ENCODE measurements at regions not wholly inside any gene's neighbourhood (a gene's known extent, or its start where the extent isn't known, plus 50 kb on each side); places are given as distances from the start of the nearest gene placed in this dataset.

DNA sequence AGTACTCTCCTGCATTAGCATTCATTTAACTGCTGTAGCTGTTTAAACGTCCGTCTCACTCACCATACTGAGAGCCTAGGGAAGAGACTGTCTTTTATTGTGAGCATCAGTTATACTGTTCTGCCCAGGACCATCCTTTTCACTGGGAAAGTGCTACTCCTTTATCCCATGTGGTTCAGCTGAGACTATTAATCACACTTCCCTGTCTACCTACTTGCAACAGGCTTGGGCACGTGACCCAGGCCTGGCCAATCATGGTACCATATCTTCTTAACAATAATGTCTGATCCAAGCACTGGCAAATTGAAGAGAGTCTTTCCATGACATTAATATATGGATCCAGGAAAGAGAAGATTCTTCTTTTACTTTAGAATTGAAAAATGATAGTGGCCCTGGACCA, 108.1 kb downstream of the TM2D1 start:
- no peak for TF ChIP-seq SMC3 (conservative IDR thresholded peaks at IDR 0.05; ENCODE audit: poor library complexity)
- TF ChIP-seq, protein P1, sequence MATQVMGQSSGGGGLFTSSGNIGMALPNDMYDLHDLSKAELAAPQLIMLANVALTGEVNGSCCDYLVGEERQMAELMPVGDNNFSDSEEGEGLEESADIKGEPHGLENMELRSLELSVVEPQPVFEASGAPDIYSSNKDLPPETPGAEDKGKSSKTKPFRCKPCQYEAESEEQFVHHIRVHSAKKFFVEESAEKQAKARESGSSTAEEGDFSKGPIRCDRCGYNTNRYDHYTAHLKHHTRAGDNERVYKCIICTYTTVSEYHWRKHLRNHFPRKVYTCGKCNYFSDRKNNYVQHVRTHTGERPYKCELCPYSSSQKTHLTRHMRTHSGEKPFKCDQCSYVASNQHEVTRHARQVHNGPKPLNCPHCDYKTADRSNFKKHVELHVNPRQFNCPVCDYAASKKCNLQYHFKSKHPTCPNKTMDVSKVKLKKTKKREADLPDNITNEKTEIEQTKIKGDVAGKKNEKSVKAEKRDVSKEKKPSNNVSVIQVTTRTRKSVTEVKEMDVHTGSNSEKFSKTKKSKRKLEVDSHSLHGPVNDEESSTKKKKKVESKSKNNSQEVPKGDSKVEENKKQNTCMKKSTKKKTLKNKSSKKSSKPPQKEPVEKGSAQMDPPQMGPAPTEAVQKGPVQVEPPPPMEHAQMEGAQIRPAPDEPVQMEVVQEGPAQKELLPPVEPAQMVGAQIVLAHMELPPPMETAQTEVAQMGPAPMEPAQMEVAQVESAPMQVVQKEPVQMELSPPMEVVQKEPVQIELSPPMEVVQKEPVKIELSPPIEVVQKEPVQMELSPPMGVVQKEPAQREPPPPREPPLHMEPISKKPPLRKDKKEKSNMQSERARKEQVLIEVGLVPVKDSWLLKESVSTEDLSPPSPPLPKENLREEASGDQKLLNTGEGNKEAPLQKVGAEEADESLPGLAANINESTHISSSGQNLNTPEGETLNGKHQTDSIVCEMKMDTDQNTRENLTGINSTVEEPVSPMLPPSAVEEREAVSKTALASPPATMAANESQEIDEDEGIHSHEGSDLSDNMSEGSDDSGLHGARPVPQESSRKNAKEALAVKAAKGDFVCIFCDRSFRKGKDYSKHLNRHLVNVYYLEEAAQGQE (IDR thresholded peaks at IDR 0.05; ENCODE audit: borderline replicate concordance) = no peak
- TF ChIP-seq RAD21 (conservative IDR thresholded peaks at IDR 0.05) = no peak
- TF ChIP-seq EZH2 (IDR thresholded peaks at IDR 0.05; ENCODE audit: borderline replicate concordance, insufficient read depth, low read length, poor library complexity, severe bottlenecking) = no peak
- TF ChIP-seq TAF1 (IDR thresholded peaks at IDR 0.05; ENCODE audit: low read depth) = no peak
- no peak for TF ChIP-seq MXI1 (conservative IDR thresholded peaks at IDR 0.05; ENCODE audit: poor library complexity, severe bottlenecking)
- no peak for TF ChIP-seq EP300 (conservative IDR thresholded peaks at IDR 0.05; ENCODE audit: poor library complexity, severe bottlenecking)
- TF ChIP-seq POLR2AphosphoS5 (IDR thresholded peaks at IDR 0.05) = no peak
- TF ChIP-seq, protein P2, sequence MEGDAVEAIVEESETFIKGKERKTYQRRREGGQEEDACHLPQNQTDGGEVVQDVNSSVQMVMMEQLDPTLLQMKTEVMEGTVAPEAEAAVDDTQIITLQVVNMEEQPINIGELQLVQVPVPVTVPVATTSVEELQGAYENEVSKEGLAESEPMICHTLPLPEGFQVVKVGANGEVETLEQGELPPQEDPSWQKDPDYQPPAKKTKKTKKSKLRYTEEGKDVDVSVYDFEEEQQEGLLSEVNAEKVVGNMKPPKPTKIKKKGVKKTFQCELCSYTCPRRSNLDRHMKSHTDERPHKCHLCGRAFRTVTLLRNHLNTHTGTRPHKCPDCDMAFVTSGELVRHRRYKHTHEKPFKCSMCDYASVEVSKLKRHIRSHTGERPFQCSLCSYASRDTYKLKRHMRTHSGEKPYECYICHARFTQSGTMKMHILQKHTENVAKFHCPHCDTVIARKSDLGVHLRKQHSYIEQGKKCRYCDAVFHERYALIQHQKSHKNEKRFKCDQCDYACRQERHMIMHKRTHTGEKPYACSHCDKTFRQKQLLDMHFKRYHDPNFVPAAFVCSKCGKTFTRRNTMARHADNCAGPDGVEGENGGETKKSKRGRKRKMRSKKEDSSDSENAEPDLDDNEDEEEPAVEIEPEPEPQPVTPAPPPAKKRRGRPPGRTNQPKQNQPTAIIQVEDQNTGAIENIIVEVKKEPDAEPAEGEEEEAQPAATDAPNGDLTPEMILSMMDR (IDR thresholded peaks at IDR 0.05; ENCODE audit: poor library complexity, severe bottlenecking) = no peak
- H3F3A ChIP-seq (ENCODE audit: insufficient read depth, low read length, poor library complexity, severe bottlenecking) = no peaks in the 10 kb centered on the region
- no peaks in the 10 kb centered on the region for H3K79me2 ChIP-seq (replicated peaks; ENCODE audit: insufficient read depth, low read length)
- no peak overlapping the region for H3K9ac ChIP-seq (ENCODE audit: low read length)
- no peak overlapping the region for H3K27ac ChIP-seq (ENCODE audit: low read length)
- no peaks in the 10 kb centered on the region for H3K36me3 ChIP-seq (ENCODE audit: insufficient read depth, low read length)
- no peak overlapping the region for H3K4me2 ChIP-seq (ENCODE audit: low read length)
- H3K4me3 ChIP-seq (ENCODE audit: low read length) = no peak overlapping the region
- no peak overlapping the region for H2AFZ ChIP-seq (ENCODE audit: low read depth, low read length)
- H3K9me2 ChIP-seq (ENCODE audit: insufficient read depth, low read length) = no peaks in the 10 kb centered on the region
- H3K9me3 ChIP-seq (ENCODE audit: low read length) = no peaks in the 10 kb centered on the region
- no peaks in the 10 kb centered on the region for H3K27me3 ChIP-seq (ENCODE audit: insufficient read depth, low read depth, low read length)
- no peaks in the 10 kb centered on the region for H4K20me1 ChIP-seq (ENCODE audit: insufficient read depth)

DNA sequence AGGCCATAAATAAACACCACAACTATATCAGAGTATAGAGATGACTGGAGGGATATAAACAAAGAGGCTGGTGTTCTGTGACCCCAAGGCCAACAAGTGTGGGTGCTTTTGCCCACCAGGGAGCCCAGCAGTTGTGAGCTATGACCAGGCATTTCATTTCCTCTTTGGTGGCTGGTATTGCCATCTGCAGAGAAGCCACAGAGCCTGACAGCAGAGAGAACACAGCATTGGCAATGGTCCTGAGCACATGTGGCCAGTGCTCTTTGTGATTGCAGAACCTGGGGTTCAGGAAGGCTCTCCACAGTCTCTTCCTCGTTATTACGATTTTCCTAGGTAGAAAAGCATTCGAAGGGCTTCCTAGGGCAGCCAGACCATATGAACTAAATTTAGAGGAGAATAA, 112.3 kb downstream of the TM2D1 start:
- no peaks in the 10 kb centered on the region for H3K27me3 ChIP-seq (ENCODE audit: insufficient read depth, low read depth, low read length)
- no peaks in the 10 kb centered on the region for H3K79me2 ChIP-seq (replicated peaks; ENCODE audit: insufficient read depth, low read length)
- H3K9me3 ChIP-seq (ENCODE audit: low read length) = no peaks in the 10 kb centered on the region
- TF ChIP-seq RAD21 (conservative IDR thresholded peaks at IDR 0.05) = no peak
- H3K27ac ChIP-seq (ENCODE audit: low read length) = no peak overlapping the region
- H3K4me3 ChIP-seq (ENCODE audit: low read length) = no peak overlapping the region
- H4K20me1 ChIP-seq (ENCODE audit: insufficient read depth) = no peaks in the 10 kb centered on the region
- no peaks in the 10 kb centered on the region for H3K9me2 ChIP-seq (ENCODE audit: insufficient read depth, low read length)
- no peak overlapping the region for H2AFZ ChIP-seq (ENCODE audit: low read depth, low read length)
- no peaks in the 10 kb centered on the region for H3K36me3 ChIP-seq (ENCODE audit: insufficient read depth, low read length)
- no peaks in the 10 kb centered on the region for H3F3A ChIP-seq (ENCODE audit: insufficient read depth, low read length, poor library complexity, severe bottlenecking)
- no peak overlapping the region for H3K9ac ChIP-seq (ENCODE audit: low read length)
- H3K4me2 ChIP-seq (ENCODE audit: low read length) = no peak overlapping the region

DNA sequence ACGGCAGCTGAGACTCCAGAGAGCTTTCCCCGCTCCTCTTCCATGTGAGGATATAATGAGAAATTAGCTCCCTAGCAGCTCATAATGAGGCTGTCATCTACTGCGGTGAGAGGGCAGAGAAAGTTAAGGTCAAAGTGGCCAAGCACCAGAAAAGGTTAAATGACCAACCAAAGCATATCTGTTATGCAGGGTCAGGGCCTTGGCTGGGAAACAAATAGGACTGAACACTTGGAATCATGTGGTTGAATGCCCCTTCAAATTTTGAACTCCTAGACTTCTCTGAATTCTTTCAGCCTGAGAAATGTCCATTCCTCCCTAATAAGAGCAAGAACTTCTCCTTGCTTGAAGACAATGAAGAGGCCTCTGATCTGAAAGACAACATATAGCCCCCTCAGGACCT, 115.9 kb downstream of the TM2D1 start:
- Histone ChIP-seq H3F3A (ENCODE audit: insufficient read depth, low read length, poor library complexity, severe bottlenecking) (no peaks in the 10 kb centered on the region), H3K79me2 (replicated peaks; ENCODE audit: insufficient read depth, low read length) (no peaks in the 10 kb centered on the region), H3K27ac (ENCODE audit: low read length) (no peak overlapping the region), H4K20me1 (ENCODE audit: insufficient read depth) (no peaks in the 10 kb centered on the region), H3K27me3 (ENCODE audit: insufficient read depth, low read depth, low read length) (no peaks in the 10 kb centered on the region), H2AFZ (ENCODE audit: low read depth, low read length) (no peak overlapping the region), H3K9me3 (ENCODE audit: low read length) (no peaks in the 10 kb centered on the region), H3K9ac (ENCODE audit: low read length) (no peak overlapping the region), H3K9me2 (ENCODE audit: insufficient read depth, low read length) (no peaks in the 10 kb centered on the region), H3K36me3 (ENCODE audit: insufficient read depth, low read length) (no peaks in the 10 kb centered on the region), H3K4me3 (ENCODE audit: low read length) (no peak overlapping the region), H3K4me2 (ENCODE audit: low read length) (no peak overlapping the region)
- TF ChIP-seq RAD21 (conservative IDR thresholded peaks at IDR 0.05) (no peak), EZH2 (IDR thresholded peaks at IDR 0.05; ENCODE audit: borderline replicate concordance, insufficient read depth, low read length, poor library complexity, severe bottlenecking) (no peak), MXI1 (conservative IDR thresholded peaks at IDR 0.05; ENCODE audit: poor library complexity, severe bottlenecking) (no peak), TAF1 (IDR thresholded peaks at IDR 0.05; ENCODE audit: low read depth) (no peak)
- TF ChIP-seq, protein P2 (IDR thresholded peaks at IDR 0.05; ENCODE audit: poor library complexity, severe bottlenecking) = no peak

Data from neural cell (in vitro differentiated cells).